OCI-LY7 (cell line): ENCODE measurements at regions not wholly inside any gene's neighbourhood (a gene's known extent, or its start where the extent isn't known, plus 50 kb on each side); places are given as distances from the start of the nearest gene placed in this dataset.

Experiments
- BruUV-seq: library from RNA; stranded (reverse); fragments of 400-500 nt; replicated peaks from 2 replicates; lab custom pipeline; 2021; lab: Mats Ljungman, UMichigan
- CTCF ChIA-PET: fragments of 300-600 bp; sonication (Branson Sonifier 250); formaldehyde crosslinking; loops from one replicate; lab custom pipeline; 2022; ENCODE audit warnings: antibody characterized with exemption; ENCODE audit not compliant: unreplicated experiment; lab: Charles Lee
- POLR2A ChIA-PET: fragments of 300-600 bp; sonication (Branson Sonifier 250); formaldehyde crosslinking; loops from one replicate; lab custom pipeline; 2022; ENCODE audit warnings: antibody characterized with exemption; lab: Charles Lee
- DNase-seq: peaks from one replicate; pipeline ENCODE4 v3.0.0-alpha.2; 2015; ENCODE audit warnings: low spot score
- H2AFZ ChIP-seq: fragments of 200-600 bp; sonication (generic), shearing (Covaris generic); 2 replicates; pipeline ENCODE4 v1.6.1; 2014; ENCODE audit warnings: mild to moderate bottlenecking, antibody characterized with exemption, low read length, moderate library complexity
- H3K27ac ChIP-seq: fragments of 200-600 bp; sonication (generic); 2 replicates; pipeline ENCODE4 v1.5.1; 2014; ENCODE audit warnings: mixed run types, low read depth, mild to moderate bottlenecking, moderate library complexity, low read length, inconsistent platforms; ENCODE audit not compliant: poor library complexity, severe bottlenecking
- H3K36me3 ChIP-seq: fragments of 200-600 bp; sonication (generic); 2 replicates; pipeline ENCODE4 v1.6.1; 2014; ENCODE audit warnings: mild to moderate bottlenecking, antibody characterized with exemption, low read length, moderate library complexity, mixed read lengths; ENCODE audit not compliant: insufficient read depth
- H3K4me1 ChIP-seq: fragments of 200-600 bp; sonication (generic); 2 replicates; pipeline ENCODE4 v1.5.1; 2014; ENCODE audit warnings: mild to moderate bottlenecking, low read length; ENCODE audit not compliant: insufficient read depth, poor library complexity, severe bottlenecking
- H3K4me2 ChIP-seq: fragments of 200-600 bp; sonication (generic); 2 replicates; pipeline ENCODE4 v1.6.1; 2014; ENCODE audit warnings: mild to moderate bottlenecking, low read length
- H3K4me3 ChIP-seq: fragments of 200-600 bp; sonication (generic); 2 replicates; pipeline ENCODE4 v1.5.1; 2014; ENCODE audit warnings: mild to moderate bottlenecking, low read depth, low read length; ENCODE audit not compliant: poor library complexity, severe bottlenecking
- H3K79me2 ChIP-seq: fragments of 200-600 bp; sonication (generic); 2 replicates; pipeline ENCODE4 v1.6.1; 2016; ENCODE audit warnings: low read depth, mild to moderate bottlenecking, low read length, moderate library complexity, mixed read lengths; ENCODE audit not compliant: insufficient read depth
- H3K9me2 ChIP-seq: fragments of 200-600 bp; sonication (generic); 2 replicates; pipeline ENCODE4 v1.6.1; 2016; ENCODE audit warnings: mild to moderate bottlenecking, low read length, mixed read lengths; ENCODE audit not compliant: insufficient read depth
- H3K9me3 ChIP-seq: fragments of 200-600 bp; sonication (generic); 2 replicates; pipeline ENCODE4 v1.6.1; 2014; ENCODE audit warnings: mild to moderate bottlenecking, mixed run types, low read length, mixed read lengths
- H4K20me1 ChIP-seq: fragments of 200-600 bp; sonication (generic); 2 replicates; pipeline ENCODE4 v1.6.1; 2014; ENCODE audit warnings: mild to moderate bottlenecking, antibody characterized with exemption, low read length, moderate library complexity, mixed read lengths; ENCODE audit not compliant: insufficient read depth
- CTCF ChIP-seq: fragments of 200-600 bp; sonication (generic); conservative IDR thresholded peaks from 2 replicates; pipeline ENCODE4 v1.5.1; 2014; ENCODE audit warnings: mild to moderate bottlenecking, antibody characterized with exemption, low read length, moderate library complexity, mixed read lengths
- EZH2phosphoT487 ChIP-seq: fragments of 200-600 bp; sonication (generic); IDR thresholded peaks from 2 replicates; pipeline ENCODE4 v1.6.1; 2018; ENCODE audit warnings: low read depth, borderline replicate concordance, mild to moderate bottlenecking, mixed run types, antibody characterized with exemption, low read length, moderate library complexity, mixed read lengths
- intact Hi-C: fragments of 100-400 bp; cut with micrococcal nuclease; formaldehyde crosslinking; loops from one replicate; pipeline ENCODE4 v1.10.0; 2022; ENCODE audit not compliant: unreplicated experiment

- POLR2A ChIA-PET = no interaction called here
- no peak overlapping the region for H3K4me2 ChIP-seq
- BruUV-seq = no TSS peak
These were observed 277.4 kb downstream of the TDRD15 start for GRCh38 chr2:21401022-21401698.

GRCh38 chr2:21404137-21404536, 280.4 kb downstream of the TDRD15 start:
- Histone ChIP-seq H2AFZ (no peak overlapping the region), H4K20me1 (no peaks in the 10 kb centered on the region), H3K9me2 (no peaks in the 10 kb centered on the region), H3K36me3 (no peaks in the 10 kb centered on the region), H3K79me2 (no peaks in the 10 kb centered on the region), H3K4me3 (no peak overlapping the region), H3K4me2 (no peak overlapping the region), H3K9me3 (no peaks in the 10 kb centered on the region), H3K4me1 (no peaks in the 10 kb centered on the region), H3K27ac (no peak overlapping the region)
- CTCF ChIA-PET = no interaction called here
- intact Hi-C loops = no loop called here
- no peak for DNase-seq
- TF ChIP-seq CTCF = no peak
- no peak for TF ChIP-seq EZH2phosphoT487
- POLR2A ChIA-PET = no interaction called here
- BruUV-seq = no TSS peak

More at GRCh38 chr2:21401022-21401698, 277.4 kb downstream of the TDRD15 start:
- no peaks in the 10 kb centered on the region for H3K9me2 ChIP-seq
- H4K20me1 ChIP-seq = no peaks in the 10 kb centered on the region
- CTCF ChIA-PET = no interaction called here
- no peak overlapping the region for H2AFZ ChIP-seq
- H3K9me3 ChIP-seq = no peaks in the 10 kb centered on the region
- no peak for DNase-seq
- H3K27ac ChIP-seq = no peak overlapping the region
- intact Hi-C loops = no loop called here
- no peak overlapping the region for H3K4me3 ChIP-seq
- no peaks in the 10 kb centered on the region for H3K4me1 ChIP-seq
- TF ChIP-seq CTCF (no peak), EZH2phosphoT487 (no peak)
- H3K79me2 ChIP-seq = no peaks in the 10 kb centered on the region
- H3K36me3 ChIP-seq = no peaks in the 10 kb centered on the region

- Histone ChIP-seq H2AFZ (no peak overlapping the region), H3K79me2 (no peaks in the 10 kb centered on the region), H3K9me2 (no peaks in the 10 kb centered on the region), H3K4me2 (no peak overlapping the region), H4K20me1 (no peaks in the 10 kb centered on the region), H3K4me3 (no peak overlapping the region), H3K4me1 (no peaks in the 10 kb centered on the region), H3K36me3 (no peaks in the 10 kb centered on the region), H3K27ac (no peak overlapping the region), H3K9me3 (no peaks in the 10 kb centered on the region)
- POLR2A ChIA-PET = no interaction called here
- no peak for DNase-seq
- TF ChIP-seq EZH2phosphoT487 = no peak
- BruUV-seq = no TSS peak
- CTCF ChIA-PET = no interaction called here
- intact Hi-C loops = no loop called here
These were observed 281.3 kb downstream of the TDRD15 start for GRCh38 chr2:21404827-21405625.
